B cell (primary cell): ENCODE measurements at regions not wholly inside any gene's neighbourhood (a gene's known extent, or its start where the extent isn't known, plus 50 kb on each side); places are given as distances from the start of the nearest gene placed in this dataset.

Source experiments
- CTCF ChIP-seq: fragments of 200-600 bp; IDR thresholded peaks from one replicate; pipeline ENCODE4 v1.8.0; 2022; ENCODE audit warnings: antibody characterized with exemption, mild to moderate bottlenecking
- EZH2 ChIP-seq: IDR thresholded peaks from 2 replicates; pipeline ENCODE4 v1.6.1; 2012; ENCODE audit warnings: borderline replicate concordance, low read depth, mild to moderate bottlenecking, moderate library complexity, low read length; ENCODE audit not compliant: insufficient read depth, poor library complexity, severe bottlenecking

DNA sequence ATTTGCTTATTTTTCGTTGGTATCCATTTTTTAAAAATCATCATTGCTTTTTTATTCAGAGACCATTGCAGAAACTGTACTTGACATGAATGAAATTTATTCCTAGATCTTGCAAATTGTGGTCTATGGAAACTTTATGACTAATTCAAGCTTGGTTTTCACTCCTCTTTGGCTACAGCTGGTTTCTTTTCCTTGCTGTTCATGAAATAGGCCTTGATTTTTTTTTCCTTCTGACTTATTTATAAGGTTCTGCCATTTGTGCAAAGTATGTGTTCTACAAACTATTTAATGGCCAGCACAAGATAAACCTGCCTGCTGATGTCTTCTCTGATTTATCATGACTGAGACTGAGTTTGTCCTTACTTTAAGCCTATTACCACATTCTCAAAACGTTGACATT is 764.0 kb upstream of the SLITRK5 start:
- TF ChIP-seq CTCF (no peak), EZH2 (no peak)
